Upper lobe of left lung (tissue), 6 donors: ENCODE measurements at regions not wholly inside any gene's neighbourhood (a gene's known extent, or its start where the extent isn't known, plus 50 kb on each side); places are given as distances from the start of the nearest gene placed in this dataset.
A peak's percentile ranks its signal among the peaks of the same experiment; 100 is the strongest.

Experiments used
- ATAC-seq, 2 donors: fragments of 200-7000 bp; cut with Tn5 transposase; one replicate each; pipeline ENCODE4 v1.9.1; 2022; ENCODE audit warnings: mild to moderate bottlenecking in 2 of 2, moderate library complexity in 2 of 2; ENCODE audit not compliant: low FRiP score in 2 of 2
- DNase-seq, 2 donors: peaks; one replicate each; pipeline ENCODE4 v3.0.0-alpha.2; 2019 to 2020
- H3K27ac ChIP-seq, 4 donors: fragments of 200-600 bp; sonication (generic); one replicate each; pipeline ENCODE4 v1.5.1; 2016 to 2019
- H3K27me3 ChIP-seq, 4 donors: fragments of 200-600 bp; sonication (generic); one replicate each; pipeline ENCODE4 v1.5.1; 2017 to 2019
- H3K36me3 ChIP-seq, 4 donors: fragments of 200-600 bp; sonication (generic); one replicate each; pipeline ENCODE4 v1.5.1; 2016 to 2019
- H3K4me1 ChIP-seq, 4 donors: fragments of 200-600 bp; sonication (generic); one replicate each; pipeline ENCODE4 v1.5.1; 2018 to 2019
- H3K4me3 ChIP-seq, 4 donors: fragments of 200-600 bp; sonication (generic); one replicate each; pipeline ENCODE4 v1.5.1; 2017 to 2019; ENCODE audit warnings: mild to moderate bottlenecking in 2 of 4, moderate library complexity in 1 of 4
- H3K9me3 ChIP-seq, 4 donors: fragments of 200-600 bp; sonication (generic); one replicate each; pipeline ENCODE4 v1.5.1; 2018 to 2019
- EP300 ChIP-seq, 4 donors: sonication (generic); formaldehyde crosslinking; IDR thresholded peaks; one replicate each; pipeline ENCODE4 v1.5.1; 2017; ENCODE audit warnings: antibody characterized with exemption in 4 of 4, control low read depth in 2 of 4
- POLR2A ChIP-seq, 4 donors: fragments of 450-650 bp; IDR thresholded peaks; one replicate each; pipeline ENCODE4 v1.5.1; 2016 to 2017; ENCODE audit warnings: antibody characterized with exemption in 4 of 4, mild to moderate bottlenecking in 2 of 4
- POLR2AphosphoS5 ChIP-seq, 2 donors: sonication (generic); formaldehyde crosslinking; IDR thresholded peaks; one replicate each; pipeline ENCODE4 v1.5.1; 2017; ENCODE audit warnings: antibody characterized with exemption in 2 of 2
- WGBS, 2 donors: methylation state at CpG; one replicate each; pipeline ENCODE4 v1.1.5; 2017 to 2018; 5-methylcytosine and 5-hydroxymethylcytosine counted together
- TF ChIP-seq, protein P1 (sequence below), 6 experiments: fragments of 450-650 bp in 4 of 6; fragments of 200-600 bp in 2 of 6; sonication (generic) in 2 of 6; IDR thresholded peaks; one replicate each; pipeline ENCODE4 v1.5.1; 2016 to 2019; ENCODE audit warnings: antibody characterized with exemption in 6 of 6
- donor health status: DM: no; HTN: no; CAD: no; lungs with moderate emphysema.
- donor health status: DM: no; HTN: yes; CAD: no; lungs with severe emphysema.

DNA sequence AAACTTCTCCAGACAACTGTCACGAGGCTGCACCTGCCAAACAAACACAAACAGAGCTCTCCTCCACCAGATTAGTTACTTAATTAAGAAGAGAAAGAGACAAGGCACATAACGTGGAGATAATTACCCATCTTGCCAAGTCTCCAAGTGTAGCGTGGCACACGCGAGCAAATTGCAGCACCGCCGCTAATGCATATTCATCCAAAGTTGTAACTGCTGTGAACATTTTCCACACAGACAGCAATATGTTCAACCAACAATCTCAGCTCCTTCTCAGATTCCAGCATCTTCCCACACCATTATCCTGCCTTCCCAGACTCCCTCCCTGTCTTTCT is 309.6 kb upstream of the TLE3 start:
- Histone ChIP-seq H3K9me3 (no peaks in the 10 kb centered on the region), H3K27me3 (no peaks in the 10 kb centered on the region), H3K4me3 (no peak overlapping the region), H3K36me3 (no peaks in the 10 kb centered on the region), H3K27ac (no peak overlapping the region), H3K4me1 (no peaks in the 10 kb centered on the region)
- 85 to 92% methylated on average over 7 of the region's 7 CpGs for WGBS, 2 donors
- no peak for ATAC-seq
- DNase-seq: no peak
- TF ChIP-seq, protein P1, sequence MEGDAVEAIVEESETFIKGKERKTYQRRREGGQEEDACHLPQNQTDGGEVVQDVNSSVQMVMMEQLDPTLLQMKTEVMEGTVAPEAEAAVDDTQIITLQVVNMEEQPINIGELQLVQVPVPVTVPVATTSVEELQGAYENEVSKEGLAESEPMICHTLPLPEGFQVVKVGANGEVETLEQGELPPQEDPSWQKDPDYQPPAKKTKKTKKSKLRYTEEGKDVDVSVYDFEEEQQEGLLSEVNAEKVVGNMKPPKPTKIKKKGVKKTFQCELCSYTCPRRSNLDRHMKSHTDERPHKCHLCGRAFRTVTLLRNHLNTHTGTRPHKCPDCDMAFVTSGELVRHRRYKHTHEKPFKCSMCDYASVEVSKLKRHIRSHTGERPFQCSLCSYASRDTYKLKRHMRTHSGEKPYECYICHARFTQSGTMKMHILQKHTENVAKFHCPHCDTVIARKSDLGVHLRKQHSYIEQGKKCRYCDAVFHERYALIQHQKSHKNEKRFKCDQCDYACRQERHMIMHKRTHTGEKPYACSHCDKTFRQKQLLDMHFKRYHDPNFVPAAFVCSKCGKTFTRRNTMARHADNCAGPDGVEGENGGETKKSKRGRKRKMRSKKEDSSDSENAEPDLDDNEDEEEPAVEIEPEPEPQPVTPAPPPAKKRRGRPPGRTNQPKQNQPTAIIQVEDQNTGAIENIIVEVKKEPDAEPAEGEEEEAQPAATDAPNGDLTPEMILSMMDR (IDR thresholded peaks at IDR 0.05): no peak
- TF ChIP-seq EP300 (IDR thresholded peaks at IDR 0.05) (no peak), POLR2AphosphoS5 (IDR thresholded peaks at IDR 0.05) (no peak), POLR2A (IDR thresholded peaks at IDR 0.05) (no peak)

DNA sequence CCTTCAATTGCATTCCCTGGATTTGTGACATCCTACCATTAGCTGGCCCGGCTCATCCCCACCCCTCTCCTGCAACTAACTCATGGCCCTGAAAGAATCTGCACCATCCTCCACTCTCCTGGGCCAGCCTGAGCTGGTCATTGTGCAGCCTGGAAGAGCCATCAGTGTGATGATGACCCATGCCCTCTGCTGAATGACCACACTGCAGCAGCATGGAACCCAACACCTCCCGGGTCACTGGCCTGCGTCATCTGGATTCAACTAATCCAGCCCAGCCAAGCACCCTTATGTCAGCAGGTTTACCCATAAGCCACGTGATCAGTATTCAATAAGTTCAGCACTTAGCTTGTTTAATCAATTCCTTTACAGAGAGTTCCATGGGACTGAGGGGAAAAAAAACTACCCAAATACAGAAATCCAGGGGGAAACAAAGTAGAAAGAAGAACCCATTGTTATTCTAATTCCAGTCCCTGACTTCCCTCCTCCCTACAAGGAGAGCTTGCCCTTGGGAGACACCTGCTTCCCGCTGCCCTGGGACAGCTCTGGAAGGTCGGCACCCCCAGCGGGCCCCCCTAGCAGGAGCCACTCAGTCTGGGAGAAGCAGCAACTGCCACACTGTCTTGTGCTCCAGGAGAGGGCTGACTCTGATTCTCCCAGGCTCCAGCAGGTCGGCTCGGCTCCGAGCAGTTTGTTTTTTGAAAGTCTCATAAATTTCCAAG is 309.1 kb upstream of the TLE3 start:
- Histone ChIP-seq H3K9me3 (no peaks in the 10 kb centered on the region), H3K36me3 (no peaks in the 10 kb centered on the region), H3K4me3 (no peak overlapping the region), H3K4me1 (no peaks in the 10 kb centered on the region), H3K27me3 (no peaks in the 10 kb centered on the region), H3K27ac (no peak overlapping the region)
- no peak for ATAC-seq
- WGBS, 2 donors: 70 to 73% methylated on average over 9 to 10 of the region's 10 CpGs
- TF ChIP-seq POLR2AphosphoS5 (IDR thresholded peaks at IDR 0.05): no peak
- no peak for TF ChIP-seq POLR2A (IDR thresholded peaks at IDR 0.05)
- TF ChIP-seq, protein P1 (IDR thresholded peaks at IDR 0.05): no peak
- TF ChIP-seq EP300 (IDR thresholded peaks at IDR 0.05): no peak
- peak in 1 of 2 donors; percentile 46 for DNase-seq

DNA sequence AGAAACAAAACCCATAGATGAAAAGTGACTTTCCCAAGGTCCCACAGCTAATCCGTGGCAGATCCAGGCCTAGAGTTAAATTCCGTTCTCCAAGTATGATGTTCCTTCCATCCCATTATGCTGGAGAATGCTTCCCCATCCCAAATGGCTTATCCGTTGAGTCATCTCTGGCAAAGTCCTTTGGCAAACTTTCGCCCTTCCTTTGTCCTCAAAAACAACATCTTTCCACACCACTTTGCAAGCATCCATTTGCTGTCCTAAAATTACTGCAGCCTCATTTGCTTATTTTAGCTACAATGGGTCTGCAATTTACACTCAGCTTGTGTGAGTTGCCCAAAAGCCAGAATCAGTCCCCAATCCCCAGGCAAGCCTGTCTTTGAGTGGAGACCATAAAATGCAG is 304.0 kb upstream of the TLE3 start:
- Histone ChIP-seq H3K4me1 (no peaks in the 10 kb centered on the region), H3K4me3 (no peak overlapping the region), H3K9me3 (no peaks in the 10 kb centered on the region), H3K36me3 (no peaks in the 10 kb centered on the region), H3K27me3 (no peaks in the 10 kb centered on the region), H3K27ac (no peak overlapping the region)
- ATAC-seq: peak in 1 of 2 donors; percentile 72
- 92 to 96% methylated on average over 4 of the region's 4 CpGs for WGBS, 2 donors
- TF ChIP-seq POLR2AphosphoS5 (IDR thresholded peaks at IDR 0.05): no peak
- TF ChIP-seq, protein P1 (IDR thresholded peaks at IDR 0.05): no peak
- no peak for TF ChIP-seq EP300 (IDR thresholded peaks at IDR 0.05)
- TF ChIP-seq POLR2A (IDR thresholded peaks at IDR 0.05): no peak
- no peak for DNase-seq

DNA sequence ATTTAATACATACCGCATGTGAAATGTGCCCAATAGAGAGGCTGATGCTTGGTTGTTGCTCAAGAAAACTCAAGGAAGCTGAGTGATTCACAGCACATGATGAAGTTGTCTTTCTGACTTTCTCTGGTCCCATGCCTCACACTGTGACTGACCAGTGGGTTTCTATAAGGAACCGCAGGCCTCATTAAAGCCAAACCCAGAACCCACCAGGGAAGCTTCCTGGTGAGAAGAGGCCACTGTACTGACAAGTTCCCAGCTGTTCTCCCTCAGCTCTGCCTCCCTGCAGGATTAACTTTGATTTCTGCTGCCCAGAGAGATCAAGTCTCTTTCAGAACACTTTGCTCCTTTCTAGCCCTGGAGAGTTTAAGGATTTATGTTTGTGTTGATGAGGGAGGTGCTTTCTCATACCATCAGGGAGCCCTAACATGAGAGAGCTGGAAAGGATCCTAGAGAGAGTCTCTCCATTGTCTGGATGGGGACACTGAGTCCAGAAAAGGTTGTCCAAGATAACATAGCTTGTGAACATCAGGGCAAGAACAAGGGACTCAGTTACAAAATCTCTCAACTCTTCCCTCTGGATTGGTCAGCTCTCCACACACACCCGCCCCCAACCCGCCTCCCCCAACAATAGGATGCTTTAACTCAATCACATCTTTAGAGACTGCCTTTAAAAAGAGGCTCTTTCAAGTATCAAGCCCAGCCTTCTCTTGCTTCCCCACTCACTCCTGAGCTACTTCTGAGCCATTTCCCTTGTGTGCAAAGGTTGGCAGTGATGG is 303.2 kb upstream of the TLE3 start:
- no peaks in the 10 kb centered on the region for H3K9me3 ChIP-seq
- 93 to 100% methylated on average over 4 of the region's 4 CpGs for WGBS, 2 donors
- no peak overlapping the region for H3K27ac ChIP-seq
- no peak overlapping the region for H3K4me3 ChIP-seq
- TF ChIP-seq, protein P1 (IDR thresholded peaks at IDR 0.05): no peak
- TF ChIP-seq EP300 (IDR thresholded peaks at IDR 0.05) (no peak), POLR2AphosphoS5 (IDR thresholded peaks at IDR 0.05) (no peak), POLR2A (IDR thresholded peaks at IDR 0.05) (no peak)
- no peaks in the 10 kb centered on the region for H3K4me1 ChIP-seq
- no peaks in the 10 kb centered on the region for H3K36me3 ChIP-seq
- no peaks in the 10 kb centered on the region for H3K27me3 ChIP-seq
- peak in 1 of 2 donors; percentile 30 for ATAC-seq
- DNase-seq: no peak
